Stimulated activated naive CD8-positive, alpha-beta T cell treated with anti-CD3 and anti-CD28 coated beads, Interleukin-15, Interleukin-2, amounts not matched to agents 100 ng/mL and 50 ng/mL, for 24 hours (primary cell): ENCODE measurements at regions not wholly inside any gene's neighbourhood (a gene's known extent, or its start where the extent isn't known, plus 50 kb on each side); places are given as distances from the start of the nearest gene placed in this dataset.
"Not testable (repeated sequence)": the region's sequence is repeated elsewhere in the genome, so short reads cannot be mapped to it uniquely, and the experiment has no call there.

Source experiments
- H3K27ac Mint-ChIP-seq: one replicate; pipeline ENCODE4 v1.8.0; 2021; ENCODE audit warnings: mild to moderate bottlenecking, mixed read lengths
- H3K27me3 Mint-ChIP-seq: one replicate; pipeline ENCODE4 v1.8.0; 2021; ENCODE audit warnings: mixed read lengths
- H3K36me3 Mint-ChIP-seq: one replicate; pipeline ENCODE4 v1.8.0; 2021; ENCODE audit warnings: low read depth, mixed read lengths
- H3K4me1 Mint-ChIP-seq: one replicate; pipeline ENCODE4 v1.8.0; 2021; ENCODE audit warnings: low read depth, mixed read lengths
- H3K4me3 Mint-ChIP-seq: one replicate; pipeline ENCODE4 v1.8.0; 2021; ENCODE audit warnings: mild to moderate bottlenecking, mixed read lengths
- H3K9me3 Mint-ChIP-seq: one replicate; pipeline ENCODE4 v1.8.0; 2021; ENCODE audit warnings: mixed read lengths

- Mint-ChIP-seq H3K27ac (no peak overlapping the region), H3K4me3 (no peak overlapping the region), H3K27me3 (peaks cover 40% of the 10 kb centered on the region), H3K9me3 (no peaks in the 10 kb centered on the region), H3K4me1 (peaks cover 5% of the 10 kb centered on the region), H3K36me3 (no peaks in the 10 kb centered on the region)
These were observed 1313.2 kb downstream of the TBC1D22A start for GRCh38 chr22:48075604-48076003.

DNA sequence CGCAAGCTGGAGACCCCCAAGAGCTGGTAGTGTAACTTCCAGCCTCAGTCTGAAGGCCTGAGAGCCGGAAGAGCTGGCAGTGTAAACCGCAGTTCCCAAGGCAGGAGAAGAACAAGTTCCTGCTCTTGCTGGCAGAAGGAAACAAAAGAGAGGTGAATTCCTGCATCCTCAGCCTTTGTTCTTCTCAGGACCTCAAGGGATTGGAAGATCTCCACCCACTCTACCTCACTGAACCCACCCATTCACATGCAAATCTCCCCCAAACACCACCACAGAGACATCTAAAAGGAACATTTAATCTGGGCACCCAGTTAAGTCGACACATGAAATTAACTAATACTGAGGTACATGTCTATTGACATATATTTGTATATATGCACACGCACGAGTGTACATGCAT is 1310.3 kb downstream of the TBC1D22A start:
- no peaks in the 10 kb centered on the region for H3K9me3 Mint-ChIP-seq

DNA sequence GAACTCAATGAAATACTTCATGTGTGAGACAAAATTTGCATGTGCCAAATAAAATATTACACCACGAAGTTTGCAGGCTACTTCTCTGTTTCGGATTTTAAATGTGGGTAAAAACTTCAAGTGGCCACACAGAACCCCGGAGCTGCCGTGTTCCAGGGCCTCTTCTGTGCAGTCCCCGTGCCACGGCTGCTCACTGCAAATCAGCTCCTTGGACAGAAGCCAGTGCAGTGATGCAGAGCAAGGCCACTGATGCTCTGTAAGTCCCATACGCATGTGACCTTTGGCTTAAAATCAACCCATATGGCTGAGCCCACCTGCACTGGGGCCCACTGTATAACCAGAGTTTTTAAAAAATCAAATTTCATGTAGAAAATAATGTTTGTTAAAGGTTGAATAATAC is 1309.4 kb downstream of the TBC1D22A start:
- Mint-ChIP-seq H3K4me3 (no peak overlapping the region), H3K27ac (no peak overlapping the region), H3K27me3 (peaks cover 19% of the 10 kb centered on the region), H3K4me1 (no peaks in the 10 kb centered on the region), H3K36me3 (no peaks in the 10 kb centered on the region), H3K9me3 (no peaks in the 10 kb centered on the region)

More for the DNA sequence above, 1310.3 kb downstream of the TBC1D22A start:
- H3K27me3 Mint-ChIP-seq = peaks cover 28% of the 10 kb centered on the region
- H3K4me1 Mint-ChIP-seq = no peaks in the 10 kb centered on the region
- H3K4me3 Mint-ChIP-seq = no peak overlapping the region
- H3K36me3 Mint-ChIP-seq = no peaks in the 10 kb centered on the region
- H3K27ac Mint-ChIP-seq = no peak overlapping the region

DNA sequence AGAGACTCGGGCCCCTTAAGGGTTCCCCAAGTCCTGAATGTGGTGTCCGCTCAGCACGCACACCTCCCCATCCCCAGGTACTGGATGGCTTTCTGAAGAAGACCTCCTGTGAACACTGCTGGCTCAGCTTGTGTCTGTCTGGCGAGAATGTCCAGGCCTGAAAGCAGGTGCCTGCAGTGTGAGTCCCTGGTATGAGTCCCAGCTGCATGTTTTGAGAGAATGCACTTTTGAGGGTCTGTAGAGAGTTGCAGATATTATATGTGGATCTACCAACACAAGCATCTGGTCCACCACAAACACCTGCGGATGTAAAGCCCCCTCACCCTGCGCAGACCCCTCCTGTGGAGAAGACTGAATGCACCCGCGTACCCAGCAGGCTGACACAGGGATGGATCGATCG is 1308.9 kb downstream of the TBC1D22A start:
- Mint-ChIP-seq H3K27me3 (peaks cover 14% of the 10 kb centered on the region), H3K4me1 (no peaks in the 10 kb centered on the region), H3K9me3 (no peaks in the 10 kb centered on the region), H3K27ac (no peak overlapping the region), H3K4me3 (no peak overlapping the region), H3K36me3 (no peaks in the 10 kb centered on the region)

DNA sequence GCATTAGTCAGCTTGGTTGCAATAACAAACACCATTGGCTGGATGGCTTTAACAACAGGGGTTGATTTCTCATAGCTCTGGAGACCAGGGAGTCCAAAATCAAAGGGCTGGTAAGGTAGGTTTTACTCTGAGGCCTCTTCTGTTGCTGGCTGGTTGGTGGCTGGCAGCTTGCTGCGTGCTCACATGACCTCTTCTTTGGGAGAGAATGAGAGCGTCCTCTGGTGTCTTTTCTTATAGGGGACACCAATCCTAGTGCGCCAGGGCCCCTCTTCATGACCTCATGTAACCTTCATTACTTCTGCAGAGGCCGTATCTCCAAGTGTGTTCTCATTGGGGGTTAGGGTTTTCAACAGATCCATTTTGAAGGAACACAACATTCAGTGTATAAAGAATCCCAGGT is 1308.3 kb downstream of the TBC1D22A start:
- Mint-ChIP-seq H3K9me3 (no peaks in the 10 kb centered on the region), H3K27me3 (peaks cover 14% of the 10 kb centered on the region), H3K36me3 (no peaks in the 10 kb centered on the region), H3K4me3 (no peak overlapping the region), H3K27ac (no peak overlapping the region), H3K4me1 (no peaks in the 10 kb centered on the region)

DNA sequence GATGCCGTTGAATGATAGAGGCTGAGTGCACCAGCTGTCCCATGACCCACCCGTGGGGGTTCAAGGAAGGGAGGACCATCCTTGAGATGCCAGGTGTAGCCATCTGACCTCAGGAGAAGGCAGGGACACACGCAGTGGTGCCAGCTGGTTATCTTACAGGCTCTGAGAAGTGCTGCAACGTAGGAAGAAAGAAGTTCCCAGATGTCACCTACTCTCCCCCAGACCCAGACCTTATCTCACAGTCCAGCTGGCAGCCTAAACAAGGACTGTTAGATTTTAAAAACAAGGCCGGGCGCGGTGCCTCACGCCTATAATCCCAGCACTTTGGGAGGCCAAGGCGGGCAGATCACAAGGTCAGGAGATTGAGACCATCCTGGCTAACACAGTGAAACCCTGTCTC is 1307.6 kb downstream of the TBC1D22A start:
- H3K36me3 Mint-ChIP-seq = no peaks in the 10 kb centered on the region
- H3K4me1 Mint-ChIP-seq = no peaks in the 10 kb centered on the region
- no peak overlapping the region for H3K27ac Mint-ChIP-seq
- no peak overlapping the region for H3K4me3 Mint-ChIP-seq
- H3K9me3 Mint-ChIP-seq = no peaks in the 10 kb centered on the region
- peaks cover 13% of the 10 kb centered on the region for H3K27me3 Mint-ChIP-seq

DNA sequence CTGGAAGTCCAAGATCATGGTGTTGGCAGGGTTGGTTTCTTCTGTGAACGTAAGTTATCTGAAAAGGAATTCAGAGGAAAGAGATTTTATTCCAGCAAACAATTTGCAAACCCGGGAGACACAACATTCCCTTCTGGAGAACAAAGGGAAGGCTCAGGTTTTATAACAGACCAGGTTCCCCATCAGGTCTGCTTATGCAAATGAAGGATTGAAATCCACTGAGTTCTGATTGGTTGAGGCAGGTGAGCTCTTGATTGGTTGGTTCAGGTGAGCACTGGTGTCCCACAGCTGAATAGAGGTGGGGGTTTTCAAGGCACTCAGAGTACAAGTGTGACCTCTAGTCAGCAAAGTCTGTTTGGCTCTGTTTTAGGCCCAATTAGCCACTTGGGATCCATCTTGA is 1306.8 kb downstream of the TBC1D22A start:
- no peaks in the 10 kb centered on the region for H3K9me3 Mint-ChIP-seq
- H3K27me3 Mint-ChIP-seq = peaks cover 7% of the 10 kb centered on the region
- H3K4me1 Mint-ChIP-seq = no peaks in the 10 kb centered on the region
- no peak overlapping the region for H3K27ac Mint-ChIP-seq
- H3K36me3 Mint-ChIP-seq = no peaks in the 10 kb centered on the region
- H3K4me3 Mint-ChIP-seq = no peak overlapping the region

- no peak overlapping the region for H3K4me3 Mint-ChIP-seq
- no peaks in the 10 kb centered on the region for H3K4me1 Mint-ChIP-seq
- peaks cover under 1% of the 10 kb centered on the region for H3K27me3 Mint-ChIP-seq
- H3K9me3 Mint-ChIP-seq = no peaks in the 10 kb centered on the region
- H3K36me3 Mint-ChIP-seq = no peaks in the 10 kb centered on the region
- H3K27ac Mint-ChIP-seq = no peak overlapping the region
These were observed 1306.0 kb downstream of the TBC1D22A start for GRCh38 chr22:48068323-48068885.

DNA sequence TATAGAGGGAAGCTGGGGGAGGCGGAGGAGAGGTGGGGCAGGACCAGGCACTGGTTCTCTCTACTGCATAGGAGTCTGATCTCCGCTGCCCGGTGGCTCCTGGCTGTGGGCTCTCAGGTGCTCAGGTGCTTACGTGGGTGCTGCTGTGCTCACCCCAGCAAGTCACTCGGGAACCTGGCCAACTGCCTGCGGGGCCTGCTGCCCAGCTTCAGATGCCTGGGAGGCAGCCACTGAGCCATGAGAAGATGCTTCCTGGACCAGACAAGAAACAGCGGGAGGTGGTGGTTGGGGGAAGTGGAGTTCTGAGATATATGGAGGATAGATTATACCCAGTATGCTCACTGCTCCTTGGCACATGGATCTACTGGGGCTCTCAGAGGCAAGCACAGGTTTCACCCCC is 1303.4 kb downstream of the TBC1D22A start:
- no peaks in the 10 kb centered on the region for H3K4me1 Mint-ChIP-seq
- H3K27me3 Mint-ChIP-seq = no peaks in the 10 kb centered on the region
- H3K27ac Mint-ChIP-seq = no peak overlapping the region
- H3K9me3 Mint-ChIP-seq = no peaks in the 10 kb centered on the region
- H3K4me3 Mint-ChIP-seq = no peak overlapping the region
- H3K36me3 Mint-ChIP-seq = no peaks in the 10 kb centered on the region

GRCh38 chr22:48061726-48062125 is 1299.3 kb downstream of the TBC1D22A start:
- H3K27me3 Mint-ChIP-seq = peaks cover 18% of the 10 kb centered on the region
- peaks cover 3% of the 10 kb centered on the region for H3K9me3 Mint-ChIP-seq
- H3K4me3 Mint-ChIP-seq = no peak overlapping the region
- H3K4me1 Mint-ChIP-seq = no peaks in the 10 kb centered on the region
- no peak overlapping the region for H3K27ac Mint-ChIP-seq
- H3K36me3 Mint-ChIP-seq = no peaks in the 10 kb centered on the region

DNA sequence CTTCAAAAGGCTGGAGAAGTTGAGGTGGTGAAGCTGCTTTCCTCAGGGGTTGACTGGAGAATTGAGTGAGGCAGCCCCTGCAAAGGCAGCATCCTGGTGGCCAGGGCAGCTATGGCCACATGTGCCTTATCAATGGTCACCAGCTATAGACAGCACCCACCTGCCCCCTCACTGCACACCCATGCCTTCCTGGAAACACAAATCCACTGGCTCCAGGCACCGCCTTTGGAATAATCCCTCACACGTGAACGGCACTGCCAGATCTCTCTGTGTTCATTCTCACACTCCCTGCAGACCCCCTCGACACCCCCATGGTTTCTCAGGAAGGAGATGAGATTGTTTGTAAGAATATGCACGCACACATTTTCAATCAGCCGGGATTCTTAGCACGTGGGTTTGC is 1297.8 kb downstream of the TBC1D22A start:
- Mint-ChIP-seq H3K27me3 (peaks cover 18% of the 10 kb centered on the region), H3K4me1 (no peaks in the 10 kb centered on the region), H3K36me3 (no peaks in the 10 kb centered on the region), H3K27ac (no peak overlapping the region), H3K4me3 (no peak overlapping the region), H3K9me3 (peaks cover 3% of the 10 kb centered on the region)

GRCh38 chr22:48059521-48059920 is 1297.1 kb downstream of the TBC1D22A start:
- H3K4me1 Mint-ChIP-seq = not testable (repeated sequence)

GRCh38 chr22:48057116-48057835 is 1294.8 kb downstream of the TBC1D22A start:
- H3K4me3 Mint-ChIP-seq = no peak overlapping the region
- no peaks in the 10 kb centered on the region for H3K4me1 Mint-ChIP-seq
- H3K27me3 Mint-ChIP-seq = peaks cover 18% of the 10 kb centered on the region
- no peaks in the 10 kb centered on the region for H3K36me3 Mint-ChIP-seq
- no peak overlapping the region for H3K27ac Mint-ChIP-seq
- H3K9me3 Mint-ChIP-seq = peaks cover 3% of the 10 kb centered on the region

More at GRCh38 chr22:48059521-48059920, 1297.1 kb downstream of the TBC1D22A start:
- H3K36me3 Mint-ChIP-seq, H3K27ac Mint-ChIP-seq, H3K9me3 Mint-ChIP-seq, H3K4me3 Mint-ChIP-seq: not testable (repeated sequence)
- H3K27me3 Mint-ChIP-seq = peaks cover 18% of the 10 kb centered on the region

- no peaks in the 10 kb centered on the region for H3K4me1 Mint-ChIP-seq
- H3K36me3 Mint-ChIP-seq = no peaks in the 10 kb centered on the region
- peaks cover 3% of the 10 kb centered on the region for H3K9me3 Mint-ChIP-seq
- no peak overlapping the region for H3K4me3 Mint-ChIP-seq
- H3K27ac Mint-ChIP-seq = no peak overlapping the region
- peaks cover 18% of the 10 kb centered on the region for H3K27me3 Mint-ChIP-seq
These were observed 1293.4 kb downstream of the TBC1D22A start for GRCh38 chr22:48055827-48056226.

GRCh38 chr22:48055185-48055584 is 1292.7 kb downstream of the TBC1D22A start:
- no peaks in the 10 kb centered on the region for H3K4me1 Mint-ChIP-seq
- no peak overlapping the region for H3K4me3 Mint-ChIP-seq
- no peak overlapping the region for H3K27ac Mint-ChIP-seq
- peaks cover 3% of the 10 kb centered on the region for H3K9me3 Mint-ChIP-seq
- peaks cover 18% of the 10 kb centered on the region for H3K27me3 Mint-ChIP-seq
- no peaks in the 10 kb centered on the region for H3K36me3 Mint-ChIP-seq

GRCh38 chr22:48054596-48054995 is 1292.1 kb downstream of the TBC1D22A start:
- H3K36me3 Mint-ChIP-seq = no peaks in the 10 kb centered on the region
- H3K4me1 Mint-ChIP-seq = no peaks in the 10 kb centered on the region
- H3K4me3 Mint-ChIP-seq = no peak overlapping the region

More at GRCh38 chr22:48054596-48054995, 1292.1 kb downstream of the TBC1D22A start:
- H3K27ac Mint-ChIP-seq = no peak overlapping the region
- peaks cover 3% of the 10 kb centered on the region for H3K9me3 Mint-ChIP-seq
- peaks cover 18% of the 10 kb centered on the region for H3K27me3 Mint-ChIP-seq
